ENCODE measurements at regions not wholly inside any gene's neighbourhood (a gene's known extent, or its start where the extent isn't known, plus 50 kb on each side); places are given as distances from the start of the nearest gene placed in this dataset.

GRCh38 chr10:55274367-55274766, 473.3 kb upstream of the PCDH15 start:
- TF ChIP-seq CTCF (IDR thresholded peaks at IDR 0.05; ENCODE audit: low read depth, low read length, poor library complexity, severe bottlenecking): no peak
- no peak for TF ChIP-seq EZH2phosphoT487 (IDR thresholded peaks at IDR 0.05; ENCODE audit: borderline replicate concordance, low read length)

Data from DOHH2 (cell line).